ENCODE measurements at regions not wholly inside any gene's neighbourhood (a gene's known extent, or its start where the extent isn't known, plus 50 kb on each side); places are given as distances from the start of the nearest gene placed in this dataset.

DNA sequence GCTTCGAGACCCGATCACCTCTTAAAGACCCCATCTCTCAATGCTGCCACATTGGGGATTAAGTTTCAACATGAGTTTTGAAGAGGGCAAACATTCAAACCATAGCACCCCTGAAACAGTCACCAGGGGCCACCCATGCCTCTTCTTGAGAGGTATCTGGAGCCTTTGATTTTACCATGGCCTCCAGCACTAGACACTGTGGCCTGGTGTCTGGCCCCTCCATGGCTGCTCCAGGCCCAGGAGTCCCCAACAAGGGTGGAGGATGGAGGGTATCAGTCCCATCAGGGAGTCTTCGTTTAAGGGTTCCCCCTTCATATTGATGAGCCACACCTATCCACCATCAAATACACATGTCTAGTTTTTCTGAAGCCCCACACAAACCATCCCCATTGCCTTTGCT is 66.5 kb upstream of the CDH5 start:
- TF ChIP-seq, protein P1, sequence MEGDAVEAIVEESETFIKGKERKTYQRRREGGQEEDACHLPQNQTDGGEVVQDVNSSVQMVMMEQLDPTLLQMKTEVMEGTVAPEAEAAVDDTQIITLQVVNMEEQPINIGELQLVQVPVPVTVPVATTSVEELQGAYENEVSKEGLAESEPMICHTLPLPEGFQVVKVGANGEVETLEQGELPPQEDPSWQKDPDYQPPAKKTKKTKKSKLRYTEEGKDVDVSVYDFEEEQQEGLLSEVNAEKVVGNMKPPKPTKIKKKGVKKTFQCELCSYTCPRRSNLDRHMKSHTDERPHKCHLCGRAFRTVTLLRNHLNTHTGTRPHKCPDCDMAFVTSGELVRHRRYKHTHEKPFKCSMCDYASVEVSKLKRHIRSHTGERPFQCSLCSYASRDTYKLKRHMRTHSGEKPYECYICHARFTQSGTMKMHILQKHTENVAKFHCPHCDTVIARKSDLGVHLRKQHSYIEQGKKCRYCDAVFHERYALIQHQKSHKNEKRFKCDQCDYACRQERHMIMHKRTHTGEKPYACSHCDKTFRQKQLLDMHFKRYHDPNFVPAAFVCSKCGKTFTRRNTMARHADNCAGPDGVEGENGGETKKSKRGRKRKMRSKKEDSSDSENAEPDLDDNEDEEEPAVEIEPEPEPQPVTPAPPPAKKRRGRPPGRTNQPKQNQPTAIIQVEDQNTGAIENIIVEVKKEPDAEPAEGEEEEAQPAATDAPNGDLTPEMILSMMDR (IDR thresholded peaks at IDR 0.05; ENCODE audit: low read depth, low read length, poor library complexity, severe bottlenecking), result no peak
- TF ChIP-seq EZH2phosphoT487 (IDR thresholded peaks at IDR 0.05; ENCODE audit: borderline replicate concordance, low read length), result no peak

All from DOHH2 (cell line).